SK-N-SH treated with all-trans-retinoic acid at 6 μM for 48 hours (cell line): ENCODE measurements at regions not wholly inside any gene's neighbourhood (a gene's known extent, or its start where the extent isn't known, plus 50 kb on each side); places are given as distances from the start of the nearest gene placed in this dataset.

Source experiments
- RARB ChIP-seq: fragments of 250-450 bp; sonication (Bioruptor Pico); IDR thresholded peaks from 2 replicates; pipeline ENCODE4 v1.8.0; 2021; ENCODE audit warnings: mild to moderate bottlenecking, moderate library complexity
- TF ChIP-seq, protein P1 (sequence below): fragments of 250-450 bp; sonication (Bioruptor Pico); IDR thresholded peaks from 2 replicates; pipeline ENCODE4 v1.8.0; 2021; ENCODE audit warnings: low read depth, mild to moderate bottlenecking, moderate library complexity, borderline replicate concordance

DNA sequence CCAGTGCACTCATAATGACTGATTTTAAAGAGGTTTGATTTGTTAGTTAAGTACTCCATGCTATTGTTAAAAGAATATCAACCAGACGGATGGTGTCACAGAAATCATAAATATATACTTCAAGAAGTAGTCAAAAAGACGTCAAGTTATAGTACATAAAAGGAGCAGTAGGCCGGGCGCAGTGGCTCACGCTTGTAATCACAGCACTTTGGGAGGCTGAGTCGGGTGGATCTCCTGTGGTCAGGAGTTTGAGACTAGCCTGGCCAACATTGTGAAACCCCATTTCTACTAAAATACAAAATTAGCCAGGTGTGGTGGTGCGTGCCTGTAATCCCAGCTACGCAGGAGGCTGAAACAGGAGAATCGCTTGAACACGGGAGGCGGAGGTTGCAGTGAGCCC is 721.7 kb downstream of the JRKL start:
- TF ChIP-seq RARB (CRISPR knock-in tag): no peak
- TF ChIP-seq, protein P1, sequence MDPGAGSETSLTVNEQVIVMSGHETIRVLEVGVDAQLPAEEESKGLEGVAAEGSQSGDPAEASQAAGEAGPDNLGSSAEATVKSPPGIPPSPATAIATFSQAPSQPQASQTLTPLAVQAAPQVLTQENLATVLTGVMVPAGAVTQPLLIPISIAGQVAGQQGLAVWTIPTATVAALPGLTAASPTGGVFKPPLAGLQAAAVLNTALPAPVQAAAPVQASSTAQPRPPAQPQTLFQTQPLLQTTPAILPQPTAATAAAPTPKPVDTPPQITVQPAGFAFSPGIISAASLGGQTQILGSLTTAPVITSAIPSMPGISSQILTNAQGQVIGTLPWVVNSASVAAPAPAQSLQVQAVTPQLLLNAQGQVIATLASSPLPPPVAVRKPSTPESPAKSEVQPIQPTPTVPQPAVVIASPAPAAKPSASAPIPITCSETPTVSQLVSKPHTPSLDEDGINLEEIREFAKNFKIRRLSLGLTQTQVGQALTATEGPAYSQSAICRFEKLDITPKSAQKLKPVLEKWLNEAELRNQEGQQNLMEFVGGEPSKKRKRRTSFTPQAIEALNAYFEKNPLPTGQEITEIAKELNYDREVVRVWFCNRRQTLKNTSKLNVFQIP: no peak
